SKM-1 (cell line): ENCODE measurements at regions not wholly inside any gene's neighbourhood (a gene's known extent, or its start where the extent isn't known, plus 50 kb on each side); places are given as distances from the start of the nearest gene placed in this dataset.
A peak's percentile ranks its signal among the peaks of the same experiment; 100 is the strongest.
"Not testable (repeated sequence)": the region's sequence is repeated elsewhere in the genome, so short reads cannot be mapped to it uniquely, and the experiment has no call there.

Experiments
- DNase-seq: peaks from one replicate; lab custom pipeline; 2025; ENCODE audit not compliant: unreplicated experiment; lab: John Stamatoyannopoulos, UW

DNA sequence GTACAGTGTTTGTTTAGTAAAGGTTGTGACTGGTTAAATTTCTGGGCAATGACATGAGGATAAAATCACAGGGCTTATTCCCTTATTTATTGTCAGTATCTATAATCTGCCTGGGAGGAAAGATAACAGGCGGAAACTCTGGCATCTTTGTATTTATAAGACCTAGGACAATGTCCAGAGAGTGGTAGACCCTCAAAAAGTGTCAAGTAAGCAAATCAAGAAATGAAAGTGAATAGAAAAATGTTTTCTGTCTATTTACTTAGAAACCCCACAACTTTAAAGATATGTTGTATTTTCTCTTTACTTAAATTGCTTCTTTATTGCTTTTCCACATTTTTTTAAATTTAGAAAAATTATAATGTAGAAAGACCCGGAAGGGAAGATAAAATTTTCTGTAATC lies 544.6 kb downstream of the EDEM1 start:
- DNase-seq = no peak

DNA sequence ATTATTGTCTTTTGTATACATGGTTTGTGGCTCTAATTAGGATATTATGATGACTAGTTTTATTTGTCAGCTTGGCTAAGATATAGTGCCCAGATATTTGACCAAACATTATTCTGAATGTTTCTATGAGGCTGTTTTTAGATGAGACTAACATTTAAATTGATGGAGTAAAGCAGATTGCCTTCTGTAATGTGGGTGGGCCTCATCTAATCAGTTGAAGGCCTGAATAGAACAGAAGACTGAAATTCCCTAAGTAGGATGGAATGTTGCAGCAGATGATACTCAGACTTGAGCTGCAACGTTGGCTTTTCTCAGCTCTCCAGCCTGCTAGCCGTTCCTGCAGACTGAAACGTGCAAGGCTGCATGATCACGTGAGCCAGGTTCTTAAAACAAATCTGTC lies 546.5 kb downstream of the EDEM1 start:
- DNase-seq = no peak

DNA sequence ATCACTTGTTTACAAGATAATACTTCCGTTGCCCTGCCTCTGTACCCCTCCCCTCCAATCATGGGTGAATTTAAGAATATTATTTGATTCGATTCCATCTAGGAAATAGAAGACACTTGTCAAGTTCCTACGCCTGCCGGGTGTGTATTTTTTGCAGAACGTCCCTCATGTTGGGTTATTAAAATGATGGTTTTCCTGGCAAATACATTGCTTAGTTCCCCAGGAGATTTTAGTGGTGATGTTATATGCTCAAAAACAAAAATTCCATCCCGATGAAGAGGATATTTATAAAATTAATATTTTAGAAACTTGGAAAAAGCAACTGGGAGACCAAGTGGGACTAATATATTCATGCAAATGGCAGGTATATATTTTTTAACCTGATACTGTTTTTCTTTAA lies 548.4 kb downstream of the EDEM1 start:
- DNase-seq = no peak

DNA sequence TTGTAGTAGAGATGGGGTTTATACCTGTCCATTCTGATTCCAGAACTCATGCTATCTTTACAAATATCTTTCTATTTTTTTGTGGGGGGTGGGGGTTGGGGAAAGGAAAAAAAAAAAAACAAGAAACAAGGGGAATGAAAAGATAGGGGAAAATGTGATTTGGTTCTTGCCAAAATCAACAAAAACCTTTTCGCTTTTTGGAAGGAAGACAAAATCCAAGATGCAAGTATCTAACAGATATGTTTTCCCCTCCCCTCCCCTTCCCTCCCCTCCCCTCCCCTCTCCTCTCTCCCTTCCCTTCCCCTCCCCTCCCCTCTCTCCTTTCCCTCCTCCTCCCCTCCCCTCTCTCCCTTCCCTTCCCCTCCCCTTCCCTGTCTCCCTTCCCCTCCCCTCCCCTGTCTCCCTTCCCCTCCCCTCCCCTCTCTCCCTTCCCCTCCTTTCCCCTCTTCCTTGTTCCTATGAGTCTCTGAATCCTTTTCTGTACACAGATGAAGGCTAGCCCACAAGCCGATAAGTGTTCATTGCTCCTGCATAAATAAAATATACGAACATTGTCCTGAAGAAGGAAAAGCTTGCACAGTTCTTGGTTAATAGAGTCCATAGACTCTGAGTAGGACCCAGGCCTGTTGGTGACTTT lies 551.9 kb downstream of the EDEM1 start:
- DNase-seq = no peak

DNA sequence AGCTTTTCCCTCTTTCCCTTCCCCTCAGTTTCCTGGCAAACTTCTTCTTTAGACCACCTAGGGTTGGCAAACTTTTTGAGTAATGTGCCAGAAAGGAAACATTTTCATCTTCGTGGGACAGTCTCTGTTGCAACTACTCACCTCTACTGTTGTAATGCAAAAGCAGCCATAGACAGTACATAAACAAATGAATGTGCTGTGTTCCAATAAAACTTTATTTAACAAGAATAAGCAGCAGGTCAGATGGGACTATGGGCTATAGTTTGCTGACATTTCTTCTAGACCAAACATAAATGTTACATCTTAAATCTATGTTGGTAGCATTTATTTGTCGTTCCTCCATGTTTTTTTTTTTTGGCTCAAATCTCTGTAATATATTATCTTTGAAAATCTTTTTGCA lies 552.4 kb downstream of the EDEM1 start:
- no peak for DNase-seq

DNA sequence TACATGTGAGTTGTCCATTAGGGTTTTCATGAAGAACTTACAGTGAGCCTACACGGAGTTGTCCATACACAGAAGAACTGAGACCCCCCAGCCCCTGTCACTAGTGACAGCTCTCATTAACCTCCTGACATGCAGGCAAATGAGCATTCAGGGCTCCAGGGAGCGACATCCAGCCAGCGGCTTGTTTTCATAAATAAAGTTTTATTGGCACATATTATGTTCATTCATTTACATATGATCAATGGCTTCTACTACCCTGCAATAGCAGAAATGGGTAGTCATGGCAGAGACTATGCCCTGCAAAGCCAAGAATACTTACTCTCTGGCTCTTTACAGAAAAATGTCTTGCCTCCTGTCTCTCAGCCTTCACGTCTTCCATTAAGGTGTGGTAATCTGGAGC lies 553.5 kb downstream of the EDEM1 start:
- DNase-seq = no peak

DNA sequence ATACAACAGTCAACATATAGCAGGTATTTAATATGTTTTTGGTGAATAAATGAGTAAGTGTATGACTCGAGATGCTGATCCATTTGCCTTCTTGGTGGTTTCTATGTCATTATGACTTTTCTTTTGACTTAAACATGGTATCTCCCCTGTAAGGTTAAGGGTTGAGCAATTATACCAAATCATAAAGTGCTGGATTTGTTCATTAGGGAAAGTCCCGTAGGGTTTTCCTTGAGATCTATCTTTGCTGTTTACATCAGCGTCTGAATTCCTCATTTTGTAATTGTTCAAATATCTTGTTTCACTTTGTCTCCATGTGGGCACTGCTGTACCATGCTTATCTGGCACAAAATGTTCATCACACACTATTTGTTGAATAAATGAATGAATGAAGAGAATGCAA lies 562.6 kb downstream of the EDEM1 start:
- DNase-seq = no peak

DNA sequence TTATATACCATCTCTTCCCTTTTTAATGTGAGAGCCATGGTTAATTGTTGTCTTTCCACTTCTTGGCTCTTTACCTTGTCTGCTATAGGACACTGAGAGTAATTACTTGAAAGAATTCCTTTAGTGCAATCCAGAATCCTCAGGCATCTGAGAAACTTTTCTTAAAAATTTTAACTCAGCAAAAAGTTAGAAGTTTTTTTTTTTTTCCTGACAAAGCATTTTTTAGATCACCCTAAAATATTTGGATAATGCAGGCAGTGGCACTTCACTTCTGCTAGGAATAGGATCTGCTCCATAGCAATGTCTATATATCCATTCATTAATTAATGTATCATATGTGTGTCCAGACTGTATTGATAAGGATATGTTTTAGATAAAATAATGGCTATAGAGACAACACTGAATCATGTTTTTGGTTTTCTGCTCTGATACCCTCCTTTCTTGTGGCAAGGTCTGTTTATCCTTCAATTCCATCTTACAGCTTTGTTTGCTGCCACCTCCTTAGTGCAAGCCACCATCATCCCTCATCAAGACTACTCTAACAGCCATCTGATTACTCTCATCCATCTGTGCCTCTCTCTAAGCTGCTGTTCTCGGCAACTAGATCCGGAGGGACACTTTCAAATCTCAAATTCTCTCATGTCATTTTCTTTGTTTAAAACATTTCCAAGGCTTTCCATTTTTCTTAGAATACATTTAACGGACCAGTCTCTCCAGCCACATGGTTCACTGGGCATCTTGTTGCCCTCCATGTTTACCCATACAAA lies 563.5 kb downstream of the EDEM1 start:
- no peak for DNase-seq

DNA sequence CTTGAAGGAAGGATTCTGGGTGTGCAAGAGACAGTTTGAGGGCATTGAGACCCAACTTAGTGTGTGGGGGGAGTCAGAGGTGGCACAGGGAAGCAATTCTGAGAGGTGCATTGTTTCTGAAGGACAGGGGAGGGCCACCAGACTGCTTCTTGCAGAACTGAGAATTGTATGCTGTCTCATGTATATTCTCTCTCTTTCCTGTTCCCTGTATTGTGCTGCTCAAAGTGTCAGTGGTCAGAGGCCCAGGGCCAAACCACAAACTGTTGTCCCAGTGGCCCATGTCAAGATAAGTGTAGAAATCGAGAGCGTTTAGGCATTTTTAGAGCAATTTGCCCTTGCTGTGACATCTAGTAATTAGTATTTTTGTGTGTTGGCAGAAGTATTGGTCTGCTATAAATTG lies 567.1 kb downstream of the EDEM1 start:
- DNase-seq = peak; percentile 60

DNA sequence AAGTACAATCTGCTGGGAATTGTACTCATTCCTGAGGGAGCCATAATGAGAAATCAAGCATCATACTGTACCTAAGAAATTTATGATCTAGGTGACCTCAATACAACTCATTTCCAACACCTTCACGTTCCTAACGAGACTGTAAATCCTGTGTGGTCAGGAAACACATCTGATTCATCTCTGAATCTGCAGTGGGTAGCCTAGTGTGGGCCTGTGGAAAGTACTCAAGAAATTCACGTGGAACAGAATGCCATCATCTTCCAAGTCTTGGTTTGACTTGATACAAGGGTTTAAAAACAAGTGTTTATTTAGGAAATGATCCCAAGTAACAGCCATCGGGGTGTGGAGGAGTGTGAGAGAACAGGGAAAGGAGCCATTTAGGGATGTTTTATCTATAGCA lies 568.9 kb downstream of the EDEM1 start:
- DNase-seq = no peak

DNA sequence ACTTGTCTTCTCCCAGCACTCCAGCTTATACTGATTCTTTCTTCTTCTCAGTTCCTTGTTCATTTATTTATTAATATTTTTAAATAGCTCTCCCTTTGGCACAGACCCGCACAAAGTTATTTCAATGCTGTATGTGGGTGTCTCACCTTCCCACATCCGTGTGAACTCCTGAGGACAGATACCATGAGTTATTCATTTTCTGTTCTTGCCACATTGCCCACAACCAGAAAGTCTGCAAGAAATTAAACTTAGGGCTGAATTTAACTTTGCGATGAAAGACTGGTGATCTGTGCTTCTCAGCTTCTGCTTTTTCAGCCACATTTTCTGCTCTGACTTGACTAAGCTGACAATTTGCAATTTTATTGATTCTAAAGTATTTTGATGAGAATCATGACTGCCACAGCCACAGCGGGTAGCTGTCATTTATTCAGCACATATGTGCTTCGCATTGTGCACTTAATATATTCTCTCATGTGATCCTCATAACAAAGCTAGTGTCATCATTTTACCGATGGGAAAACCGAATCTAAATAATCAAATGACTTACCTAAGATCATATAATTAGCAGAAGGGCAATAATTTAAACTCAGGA lies 569.8 kb downstream of the EDEM1 start:
- DNase-seq = no peak

DNA sequence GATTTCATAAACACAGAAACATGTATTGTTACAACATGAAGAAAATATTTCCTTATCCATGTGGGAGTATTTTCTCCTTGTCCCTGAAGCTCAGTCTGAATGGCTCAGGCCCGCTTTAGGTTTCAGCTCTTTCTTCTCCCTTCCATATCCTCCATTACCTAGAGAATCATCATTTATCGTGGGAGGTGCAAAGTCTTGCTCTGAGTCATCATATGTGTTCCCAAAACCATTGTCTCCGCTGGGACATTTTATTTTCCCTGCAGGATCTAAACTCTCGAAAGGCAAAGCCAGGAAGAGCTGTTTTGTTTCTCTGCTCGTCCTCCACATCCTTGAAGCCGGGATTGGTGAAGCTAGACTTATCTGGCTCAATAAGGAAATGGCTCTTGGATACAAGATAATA lies 571.2 kb downstream of the EDEM1 start:
- DNase-seq = no peak

DNA sequence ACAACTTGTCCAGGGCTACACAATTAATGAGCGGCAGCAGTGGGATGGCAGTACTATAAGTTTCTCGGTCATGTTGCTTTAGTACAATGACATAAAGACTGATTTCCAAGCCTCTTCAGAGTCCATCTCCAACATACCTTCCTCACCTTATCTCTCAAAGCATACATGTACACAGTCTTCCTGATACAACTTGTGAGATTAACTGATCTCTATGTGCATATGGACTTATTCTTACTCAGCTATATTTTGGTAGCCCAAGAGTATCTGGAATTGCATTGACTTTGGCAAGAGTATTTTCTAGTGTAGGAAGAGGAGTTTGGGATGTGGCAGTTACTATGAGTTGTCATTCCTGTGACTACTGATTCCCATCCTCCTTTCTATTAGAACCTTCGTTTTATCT lies 575.0 kb downstream of the EDEM1 start:
- DNase-seq = no peak

DNA sequence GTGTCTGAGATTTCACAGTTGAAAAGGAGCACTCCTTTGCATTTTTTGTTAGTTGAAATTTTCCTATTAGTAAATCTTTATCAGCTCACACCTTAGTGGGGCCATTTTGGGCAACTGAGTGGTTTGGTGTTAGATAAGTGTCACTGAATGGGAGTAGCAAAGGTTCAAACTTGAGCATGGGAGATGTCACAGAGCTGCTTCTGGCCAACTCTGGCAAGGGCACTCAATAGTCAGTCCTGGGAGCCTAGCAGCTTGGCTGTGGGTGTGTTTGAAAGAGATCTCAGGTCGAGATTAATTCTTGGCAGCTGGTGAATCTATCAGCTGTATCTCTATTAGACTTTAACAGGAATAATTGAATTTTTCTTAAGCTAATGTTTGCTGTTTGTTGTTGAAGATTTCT lies 579.3 kb downstream of the EDEM1 start:
- no peak for DNase-seq

DNA sequence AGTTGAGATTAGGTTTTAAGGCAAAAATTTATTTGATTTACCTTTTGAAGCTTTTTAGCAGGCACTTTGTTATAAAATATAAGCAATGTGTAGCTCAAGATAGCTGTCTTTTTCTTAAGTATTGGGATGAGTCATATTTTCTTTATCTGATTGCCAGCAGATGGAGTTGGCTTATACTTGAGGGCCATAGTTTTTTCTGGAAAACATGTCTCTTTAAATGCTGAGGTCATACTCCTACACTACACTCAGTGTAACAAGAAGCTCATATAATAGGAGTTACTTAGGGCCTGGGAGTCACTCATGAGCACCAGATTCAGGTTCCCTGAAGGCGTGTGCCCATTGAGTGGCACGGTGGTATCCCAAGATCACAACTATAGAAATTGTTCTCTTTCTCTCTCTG lies 579.8 kb downstream of the EDEM1 start:
- no peak for DNase-seq

DNA sequence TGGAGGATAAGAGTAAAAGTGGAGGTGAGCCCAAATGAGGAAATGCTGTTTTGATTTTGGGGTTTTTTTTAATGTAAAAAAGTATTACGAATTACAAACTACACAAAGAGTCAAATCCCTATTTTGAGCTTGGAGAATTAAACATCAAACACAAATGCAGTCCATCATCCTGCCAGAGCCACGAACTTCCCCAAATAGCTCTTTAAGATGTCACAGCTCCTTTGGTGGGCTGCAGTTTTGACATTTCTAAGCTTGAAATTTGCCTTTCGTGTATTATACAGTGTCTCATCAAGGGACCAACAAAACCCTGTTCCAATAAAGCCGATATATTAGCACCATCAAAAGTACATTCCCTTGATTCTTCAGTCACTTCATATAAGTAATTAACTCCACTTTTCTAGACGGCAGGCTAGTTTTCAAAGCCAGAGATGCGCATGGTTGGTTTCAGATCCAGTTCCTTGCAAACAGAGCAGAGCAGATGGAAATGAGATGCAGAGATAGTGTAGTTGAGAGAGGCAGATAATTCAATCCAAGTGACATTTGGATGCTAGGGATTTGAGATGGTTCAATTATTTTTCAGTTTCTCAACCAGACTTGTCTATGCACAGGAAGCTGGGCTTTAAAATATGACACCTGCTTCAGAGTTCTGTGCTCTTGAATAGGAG lies 580.9 kb downstream of the EDEM1 start:
- DNase-seq = no peak

DNA sequence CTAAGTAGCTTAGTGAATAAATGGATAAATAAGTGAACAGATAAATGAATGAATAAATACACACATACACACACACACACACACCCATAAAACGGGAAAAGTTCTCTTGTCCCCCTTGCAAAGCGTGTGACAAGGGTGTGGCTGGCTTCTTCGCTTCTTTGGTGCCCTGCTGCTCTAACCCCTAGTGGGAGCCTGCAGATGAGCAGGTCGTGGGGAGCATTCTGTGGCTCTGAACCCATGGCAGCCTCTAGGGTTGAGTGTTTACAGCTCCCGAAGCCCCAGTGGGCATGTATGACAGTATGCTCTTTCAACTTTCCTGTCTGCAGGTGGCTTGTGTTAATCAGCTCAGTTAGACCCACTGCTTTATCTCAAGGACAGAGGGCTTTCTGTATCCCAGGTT lies 582.3 kb downstream of the EDEM1 start:
- no peak for DNase-seq

DNA sequence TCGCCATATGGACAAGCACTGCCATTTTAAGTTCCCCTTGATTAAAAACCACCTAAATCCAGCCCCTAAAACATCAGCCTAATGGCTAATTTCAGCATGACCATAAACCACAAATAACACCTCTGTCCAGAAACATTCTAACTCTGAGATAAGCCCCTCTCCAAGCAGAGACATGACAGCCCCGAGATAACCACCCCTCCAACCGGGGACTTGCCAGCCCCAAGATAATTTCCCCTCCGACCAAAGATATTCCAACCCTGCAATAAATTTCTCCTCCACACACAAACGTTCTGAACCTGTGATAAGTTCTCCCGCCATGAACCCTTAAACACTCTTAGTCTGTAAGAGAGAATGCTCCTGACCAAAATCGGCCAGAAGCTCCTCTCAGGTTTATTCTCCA lies 586.8 kb downstream of the EDEM1 start:
- no peak for DNase-seq

DNA sequence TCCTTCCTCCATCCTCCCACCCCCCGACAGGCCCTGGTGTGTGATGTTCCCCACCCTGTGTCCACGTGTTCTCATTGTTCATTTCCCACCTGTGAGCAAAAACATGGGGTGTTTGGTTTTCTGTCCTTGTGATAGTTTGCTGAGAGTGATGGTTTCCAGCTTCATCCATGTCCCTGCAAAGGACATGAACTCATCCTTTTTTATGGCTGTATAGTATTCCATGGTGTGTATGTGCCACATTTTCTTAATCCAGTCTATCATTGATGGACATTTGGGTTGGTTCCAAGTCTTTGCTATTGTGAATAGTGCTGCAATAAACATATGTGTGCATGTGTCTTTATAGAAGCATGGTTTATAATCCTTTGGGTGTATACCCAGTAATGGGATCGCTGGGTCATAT lies 587.6 kb downstream of the EDEM1 start:
- DNase-seq = not testable (repeated sequence)

DNA sequence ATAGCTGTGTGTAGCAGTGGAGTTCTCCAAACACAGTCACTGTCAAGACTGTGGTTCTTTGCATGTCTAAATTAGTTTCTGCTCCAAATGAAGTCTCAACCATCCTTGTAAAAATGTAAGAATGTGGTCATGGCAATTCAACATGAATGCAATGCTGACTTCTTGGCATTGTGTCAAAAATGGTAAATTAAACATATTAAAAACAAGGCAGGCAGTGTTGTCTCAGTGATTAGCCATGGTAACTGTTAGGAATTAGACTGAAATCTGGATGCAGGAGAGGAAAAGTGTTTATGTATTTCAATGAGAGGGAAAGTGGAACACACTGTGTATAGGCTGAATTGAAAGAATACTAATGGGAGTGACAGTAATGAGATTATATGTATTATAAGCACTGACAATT lies 597.2 kb downstream of the EDEM1 start:
- no peak for DNase-seq

DNA sequence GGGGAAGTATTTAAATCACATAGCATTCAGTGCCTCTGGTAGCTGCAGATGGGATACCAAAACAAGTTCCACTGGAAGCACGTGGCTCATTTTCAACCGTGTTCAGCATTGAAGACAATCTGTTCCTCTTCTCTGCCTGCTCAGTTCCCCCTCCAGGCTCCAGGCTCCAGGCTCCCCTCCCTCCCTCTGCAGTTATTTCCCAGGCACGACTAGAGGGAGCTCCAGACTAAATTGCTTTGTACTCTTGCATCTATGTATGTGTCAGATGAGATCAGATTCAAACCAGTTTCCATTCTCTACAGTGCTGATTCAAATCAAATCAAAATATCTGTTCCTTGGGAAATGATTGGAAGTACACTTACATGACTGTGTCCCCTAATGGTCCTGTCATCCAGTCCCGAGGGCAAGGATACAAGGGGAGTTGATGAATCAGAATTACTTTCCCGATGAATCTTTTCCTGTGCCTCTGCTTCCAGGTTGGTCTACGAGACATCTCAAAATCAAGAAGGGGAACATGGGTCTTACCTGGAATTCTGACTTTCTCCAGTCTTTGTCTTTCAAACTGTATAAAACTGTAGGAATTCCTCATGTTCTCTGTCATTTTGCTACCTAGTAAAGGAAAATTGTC lies 600.5 kb downstream of the EDEM1 start:
- DNase-seq = peak; percentile 6

DNA sequence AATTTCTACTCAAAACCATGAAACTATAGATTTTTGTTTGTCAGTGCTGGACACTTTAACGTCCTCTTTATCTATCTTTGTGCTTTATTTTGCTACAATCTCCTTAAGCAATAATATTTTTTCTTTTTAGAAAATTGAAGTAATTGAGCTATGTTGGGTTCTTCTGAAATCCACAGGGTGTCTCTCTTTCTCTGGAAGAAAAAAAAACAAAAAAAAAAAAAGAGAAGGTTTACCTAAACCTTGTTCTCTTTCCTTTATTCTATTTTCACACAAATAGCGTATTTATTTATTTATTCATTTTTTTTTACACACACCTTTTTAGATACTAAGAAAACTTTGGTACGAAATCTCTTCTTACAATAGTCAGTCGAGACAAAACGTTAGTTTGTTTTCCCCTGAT lies 601.0 kb downstream of the EDEM1 start:
- DNase-seq = no peak
